Mucosa of descending colon (tissue), 3 donors: ENCODE measurements at regions not wholly inside any gene's neighbourhood (a gene's known extent, or its start where the extent isn't known, plus 50 kb on each side); places are given as distances from the start of the nearest gene placed in this dataset.

Experiments used
- ATAC-seq: fragments of 200-7000 bp; cut with Tn5 transposase; one replicate; pipeline ENCODE4 v1.9.1; 2020; ENCODE audit warnings: mild to moderate bottlenecking, moderate library complexity
- DNase-seq, 3 donors: peaks; one replicate each; pipeline ENCODE4 v3.0.0-alpha.2; 2020
- H3K36me3 ChIP-seq: fragments of 200-600 bp; one replicate; pipeline ENCODE4 v1.8.0; 2021; ENCODE audit warnings: low read depth, mild to moderate bottlenecking
- H3K4me1 ChIP-seq: fragments of 200-600 bp; one replicate; pipeline ENCODE4 v1.8.0; 2021; ENCODE audit warnings: low read depth, mild to moderate bottlenecking
- H3K4me3 ChIP-seq: fragments of 200-600 bp; one replicate; pipeline ENCODE4 v1.8.0; 2021; ENCODE audit warnings: mild to moderate bottlenecking
- H3K9me3 ChIP-seq: fragments of 200-600 bp; one replicate; pipeline ENCODE4 v1.8.0; 2021; ENCODE audit warnings: mild to moderate bottlenecking
- intact Hi-C, 2 donors: fragments of 100-400 bp; cut with DNase I in 1 of 2; cut with micrococcal nuclease in 1 of 2; formaldehyde crosslinking; loops; one replicate each; pipeline versions ENCODE4 v1.11.0 to v1.11.1; 2022; cut with DNase I, micrococcal nuclease
- TF ChIP-seq, protein P1 (sequence below): fragments of 200-600 bp; IDR thresholded peaks from one replicate; pipeline ENCODE4 v1.8.0; 2022; ENCODE audit warnings: antibody characterized with exemption, mild to moderate bottlenecking
- donor health status: DM: no; HTN: no; CAD: no; lungs with moderate emphysema.
- donor health status: DM: no; HTN: no; CAD: no.
- donor health status: DM: no; HTN: yes; CAD: no.

DNA sequence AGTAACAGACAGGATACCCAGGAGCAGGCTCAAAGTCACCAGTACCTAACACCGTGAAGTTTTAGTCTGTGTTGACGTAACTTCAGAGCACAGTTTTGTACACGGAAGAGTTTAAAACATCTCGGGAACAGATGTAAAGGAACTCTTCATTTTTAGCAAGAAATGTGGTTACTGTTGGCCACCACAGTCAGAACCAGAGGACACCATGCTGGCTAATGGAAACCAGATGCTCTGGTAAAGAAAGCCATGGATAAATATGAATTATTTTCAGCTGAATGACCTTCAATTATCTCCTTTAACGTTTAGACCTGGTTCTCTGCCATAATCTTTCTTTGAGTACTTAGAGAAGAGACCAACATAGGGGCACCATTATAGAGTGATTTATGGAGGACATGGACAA is 115.9 kb downstream of the NTMT2 start:
- H3K4me3 ChIP-seq, result no peak overlapping the region
- no peaks in the 10 kb centered on the region for H3K36me3 ChIP-seq
- TF ChIP-seq, protein P1, sequence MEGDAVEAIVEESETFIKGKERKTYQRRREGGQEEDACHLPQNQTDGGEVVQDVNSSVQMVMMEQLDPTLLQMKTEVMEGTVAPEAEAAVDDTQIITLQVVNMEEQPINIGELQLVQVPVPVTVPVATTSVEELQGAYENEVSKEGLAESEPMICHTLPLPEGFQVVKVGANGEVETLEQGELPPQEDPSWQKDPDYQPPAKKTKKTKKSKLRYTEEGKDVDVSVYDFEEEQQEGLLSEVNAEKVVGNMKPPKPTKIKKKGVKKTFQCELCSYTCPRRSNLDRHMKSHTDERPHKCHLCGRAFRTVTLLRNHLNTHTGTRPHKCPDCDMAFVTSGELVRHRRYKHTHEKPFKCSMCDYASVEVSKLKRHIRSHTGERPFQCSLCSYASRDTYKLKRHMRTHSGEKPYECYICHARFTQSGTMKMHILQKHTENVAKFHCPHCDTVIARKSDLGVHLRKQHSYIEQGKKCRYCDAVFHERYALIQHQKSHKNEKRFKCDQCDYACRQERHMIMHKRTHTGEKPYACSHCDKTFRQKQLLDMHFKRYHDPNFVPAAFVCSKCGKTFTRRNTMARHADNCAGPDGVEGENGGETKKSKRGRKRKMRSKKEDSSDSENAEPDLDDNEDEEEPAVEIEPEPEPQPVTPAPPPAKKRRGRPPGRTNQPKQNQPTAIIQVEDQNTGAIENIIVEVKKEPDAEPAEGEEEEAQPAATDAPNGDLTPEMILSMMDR, result no peak
- H3K9me3 ChIP-seq, result no peaks in the 10 kb centered on the region
- no peak for ATAC-seq
- no peak for DNase-seq
- intact Hi-C loops, result no loop called here
- no peaks in the 10 kb centered on the region for H3K4me1 ChIP-seq

DNA sequence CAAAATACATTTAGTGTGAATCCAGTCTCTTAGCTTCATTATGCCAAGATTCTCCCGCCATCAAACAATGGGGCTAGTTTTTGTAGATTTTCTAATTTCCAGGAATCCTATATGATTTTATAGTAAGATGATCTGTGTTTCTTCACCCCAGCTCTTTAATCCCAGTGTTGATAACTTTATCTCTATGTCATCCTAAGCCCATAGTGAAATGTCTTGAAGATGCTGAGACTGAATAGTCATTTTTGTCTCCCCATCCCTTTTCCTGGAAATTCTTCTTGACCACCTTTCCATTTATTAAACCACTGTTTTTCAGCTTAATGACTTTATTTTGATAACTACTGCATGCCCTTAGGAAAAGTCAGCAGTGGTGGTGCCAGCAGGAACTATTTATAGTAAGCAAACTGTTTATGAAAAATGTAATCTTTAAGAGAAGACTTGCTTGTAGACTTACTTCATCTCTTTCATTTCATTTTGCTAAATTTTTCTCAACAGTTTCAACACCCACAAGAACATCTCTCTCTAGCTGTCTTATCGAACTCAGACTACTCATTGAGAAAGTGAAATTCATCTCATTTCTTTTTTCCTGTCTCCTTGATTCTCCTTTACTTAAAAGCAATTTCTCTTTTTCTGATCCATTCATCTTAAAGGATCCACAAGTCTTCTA is 116.6 kb downstream of the NTMT2 start:
- no peaks in the 10 kb centered on the region for H3K9me3 ChIP-seq
- H3K4me3 ChIP-seq, result no peak overlapping the region
- DNase-seq (no peak), ATAC-seq (no peak)
- no peaks in the 10 kb centered on the region for H3K36me3 ChIP-seq
- no peaks in the 10 kb centered on the region for H3K4me1 ChIP-seq
- TF ChIP-seq, protein P1, result no peak
- intact Hi-C loops, result no loop called here

DNA sequence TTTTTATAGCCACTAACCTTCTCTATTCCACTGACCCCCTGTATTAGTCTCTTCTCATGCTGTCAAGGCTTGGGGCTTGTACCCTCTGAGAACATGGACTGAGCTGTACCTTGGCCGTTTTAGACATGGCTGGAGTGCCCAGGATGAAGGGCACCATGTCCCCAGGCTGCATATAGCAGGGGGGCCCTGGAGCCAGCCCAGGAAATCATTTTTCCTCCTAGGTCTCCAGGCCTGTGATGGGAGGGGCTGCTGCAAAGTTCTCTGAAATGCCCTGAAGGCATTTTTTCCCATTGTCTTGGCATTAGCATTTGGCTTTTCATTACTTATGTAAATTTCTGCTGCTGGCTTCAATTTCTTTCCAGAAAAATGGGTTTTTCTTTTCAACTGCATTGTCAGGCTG is 119.5 kb downstream of the NTMT2 start:
- ATAC-seq, result no peak
- Histone ChIP-seq H3K36me3 (no peaks in the 10 kb centered on the region), H3K9me3 (no peaks in the 10 kb centered on the region), H3K4me3 (no peak overlapping the region), H3K4me1 (no peaks in the 10 kb centered on the region)
- DNase-seq, result no peak
- TF ChIP-seq, protein P1, result no peak
- intact Hi-C loops, result no loop called here

DNA sequence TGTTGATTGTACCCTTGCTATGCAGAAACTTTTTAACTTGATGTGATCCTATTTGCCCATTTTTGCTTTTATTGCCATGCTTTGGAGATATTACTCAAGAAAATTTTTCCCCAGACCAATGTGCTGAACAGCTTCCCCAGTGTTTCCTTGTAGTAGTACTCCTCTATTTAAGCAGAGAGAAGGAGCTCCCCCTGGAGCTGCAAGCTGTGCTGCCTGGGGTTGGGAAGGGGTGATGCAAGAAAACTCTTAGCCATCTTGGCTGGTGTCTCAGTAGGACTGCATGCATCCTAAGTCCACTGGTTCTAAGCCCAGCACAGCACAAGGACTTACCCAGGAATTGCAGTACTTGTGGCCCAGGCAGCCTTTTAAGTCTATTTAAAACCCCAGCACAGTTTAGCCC is 121.6 kb downstream of the NTMT2 start:
- H3K9me3 ChIP-seq, result no peaks in the 10 kb centered on the region
- no peak overlapping the region for H3K4me3 ChIP-seq
- intact Hi-C loops, result no loop called here
- H3K36me3 ChIP-seq, result no peaks in the 10 kb centered on the region
- TF ChIP-seq, protein P1, result no peak
- no peaks in the 10 kb centered on the region for H3K4me1 ChIP-seq
- no peak for DNase-seq
- no peak for ATAC-seq

DNA sequence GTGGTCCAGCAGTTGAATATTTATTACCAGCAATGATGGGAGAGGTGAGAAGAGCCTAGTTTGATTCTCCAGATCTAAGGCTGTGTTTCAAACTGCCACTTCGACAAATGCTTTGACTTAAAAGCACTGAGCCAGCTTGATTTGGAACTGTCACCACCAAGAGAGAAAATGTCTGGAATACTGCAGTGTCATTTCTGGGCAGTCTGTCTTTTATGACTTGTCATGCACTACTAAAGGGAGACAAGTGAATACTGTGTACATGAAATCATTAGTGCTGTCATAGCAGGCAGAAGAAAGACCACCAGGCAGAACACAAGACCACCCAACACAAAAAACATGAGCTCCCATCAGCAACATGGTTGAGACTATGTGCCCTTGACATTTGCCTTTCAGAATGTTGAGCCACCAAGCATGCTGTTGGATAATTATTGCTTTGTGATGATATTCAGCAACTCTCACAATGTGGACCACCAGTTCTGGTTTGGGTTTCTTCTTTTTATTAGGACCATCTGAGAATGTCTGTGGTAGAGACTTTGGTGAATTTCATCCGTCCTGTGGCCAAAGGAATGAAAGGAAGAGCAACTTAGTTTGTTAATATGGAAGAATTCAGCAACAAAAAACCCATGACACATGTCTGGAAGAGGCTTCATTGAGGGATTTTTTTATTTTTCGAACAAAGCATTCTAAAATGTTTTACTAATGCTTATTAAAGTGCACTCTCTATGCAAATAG is 125.8 kb downstream of the NTMT2 start:
- no peaks in the 10 kb centered on the region for H3K4me1 ChIP-seq
- no peaks in the 10 kb centered on the region for H3K36me3 ChIP-seq
- no peak for DNase-seq
- no peak for ATAC-seq
- TF ChIP-seq, protein P1, result no peak
- intact Hi-C loops, result no loop called here
- H3K4me3 ChIP-seq, result no peak overlapping the region
- H3K9me3 ChIP-seq, result no peaks in the 10 kb centered on the region
